ENCODE measurements at regions not wholly inside any gene's neighbourhood (a gene's known extent, or its start where the extent isn't known, plus 50 kb on each side); places are given as distances from the start of the nearest gene placed in this dataset.

DNA sequence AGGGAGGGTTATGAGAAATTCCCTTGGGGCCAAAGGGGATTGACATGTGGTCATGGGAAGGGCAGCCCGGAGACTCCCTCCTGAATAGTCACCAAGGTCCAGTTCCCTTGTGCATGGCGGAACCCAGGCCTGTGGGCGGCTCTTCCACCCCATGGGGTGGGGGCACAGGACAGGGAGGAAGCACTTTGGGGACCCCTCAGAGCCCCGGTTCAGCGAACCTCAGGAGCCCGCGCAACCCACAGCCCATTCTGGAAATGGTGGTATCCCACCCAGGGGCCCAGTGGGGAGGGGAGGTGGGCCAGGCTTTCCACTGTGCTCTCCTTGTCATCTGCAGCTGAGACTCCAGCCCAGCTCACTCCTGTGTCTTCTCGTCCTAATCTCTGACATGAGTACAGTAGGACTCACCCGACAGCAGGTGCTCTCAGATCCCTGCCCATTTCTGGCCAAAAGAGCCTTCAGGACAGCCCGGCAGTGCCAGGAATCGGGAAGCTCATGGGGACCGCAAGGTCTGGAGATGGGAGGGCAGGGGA, 255.2 kb upstream of the SFSWAP start:
- intact Hi-C loops (cut with micrococcal nuclease; ENCODE audit: unreplicated experiment) = no loop called here
- no peak for DNase-seq (ENCODE audit: low spot score)
- Histone ChIP-seq H3K9me3 (ENCODE audit: low read depth, low read length, poor library complexity, severe bottlenecking) (peaks cover 4% of the 10 kb centered on the region), H3K36me3 (ENCODE audit: insufficient read depth, low read length, poor library complexity, severe bottlenecking) (no peaks in the 10 kb centered on the region), H3K4me3 (ENCODE audit: low read depth, low read length, poor library complexity, severe bottlenecking) (no peak overlapping the region), H3K27ac (ENCODE audit: low read depth, low read length, poor library complexity, severe bottlenecking) (no peak overlapping the region), H3K27me3 (replicated peaks; ENCODE audit: insufficient read depth, low read depth, low read length, poor library complexity) (peaks cover 32% of the 10 kb centered on the region), H3K4me1 (ENCODE audit: insufficient read depth, low read length, poor library complexity, severe bottlenecking) (no peaks in the 10 kb centered on the region)
- CTCF ChIA-PET = no interaction called here
- TF ChIP-seq CTCF (conservative IDR thresholded peaks at IDR 0.05; ENCODE audit: low read depth, low read length) = no peak
- no peak for TF ChIP-seq EZH2 (IDR thresholded peaks at IDR 0.05; ENCODE audit: borderline replicate concordance, low read depth, low read length, poor library complexity, severe bottlenecking)
- POLR2A ChIA-PET (ENCODE audit: low non-redundant PET) = no interaction called here
- BruUV-seq (replicated peaks) = no TSS peak

DNA sequence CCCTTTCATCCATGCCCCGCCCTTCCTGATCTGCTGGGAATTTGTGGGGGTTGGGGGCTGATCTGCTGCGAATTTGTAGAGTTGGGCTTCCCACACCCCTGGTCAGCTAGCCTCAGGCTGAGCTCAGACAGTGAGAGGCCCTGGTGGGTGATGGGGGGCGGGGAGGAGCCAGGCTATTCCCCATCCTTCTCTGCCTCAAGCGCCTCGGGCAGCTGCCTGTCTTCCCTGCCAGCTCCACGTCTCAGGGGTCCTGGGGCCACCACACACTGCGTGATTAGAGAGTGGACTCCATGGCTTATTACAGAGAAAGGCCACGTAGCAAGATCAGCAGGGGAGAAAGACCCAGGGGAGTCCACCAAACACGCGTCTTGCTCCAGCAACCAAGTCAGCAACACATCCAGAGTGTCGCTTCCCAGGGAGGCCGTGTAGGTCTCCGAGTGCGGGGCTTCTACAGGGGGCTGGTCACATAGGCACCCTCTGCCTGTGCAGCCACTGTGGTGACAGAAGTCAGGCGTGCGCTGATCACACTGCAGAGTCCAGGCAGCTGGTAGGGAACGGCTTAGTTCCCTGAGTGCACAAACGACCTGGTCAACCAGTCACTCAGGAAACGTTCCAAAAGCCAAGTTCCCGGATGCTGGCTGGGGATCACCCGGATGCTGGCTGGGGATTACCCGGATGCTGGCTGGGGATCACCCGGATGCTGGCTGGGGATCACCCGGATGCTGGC, 254.4 kb upstream of the SFSWAP start:
- H3K9me3 ChIP-seq (ENCODE audit: low read depth, low read length, poor library complexity, severe bottlenecking) = no peaks in the 10 kb centered on the region
- BruUV-seq (replicated peaks) = no TSS peak
- no peak for DNase-seq (ENCODE audit: low spot score)
- no peaks in the 10 kb centered on the region for H3K4me1 ChIP-seq (ENCODE audit: insufficient read depth, low read length, poor library complexity, severe bottlenecking)
- intact Hi-C loops (cut with micrococcal nuclease; ENCODE audit: unreplicated experiment) = no loop called here
- CTCF ChIA-PET = no interaction called here
- POLR2A ChIA-PET (ENCODE audit: low non-redundant PET) = no interaction called here
- H3K36me3 ChIP-seq (ENCODE audit: insufficient read depth, low read length, poor library complexity, severe bottlenecking) = no peaks in the 10 kb centered on the region
- TF ChIP-seq EZH2 (IDR thresholded peaks at IDR 0.05; ENCODE audit: borderline replicate concordance, low read depth, low read length, poor library complexity, severe bottlenecking) (no peak), CTCF (conservative IDR thresholded peaks at IDR 0.05; ENCODE audit: low read depth, low read length) (no peak)
- H3K4me3 ChIP-seq (ENCODE audit: low read depth, low read length, poor library complexity, severe bottlenecking) = no peak overlapping the region
- H3K27me3 ChIP-seq (replicated peaks; ENCODE audit: insufficient read depth, low read depth, low read length, poor library complexity) = peaks cover 41% of the 10 kb centered on the region
- no peak overlapping the region for H3K27ac ChIP-seq (ENCODE audit: low read depth, low read length, poor library complexity, severe bottlenecking)

- Histone ChIP-seq H3K27ac (ENCODE audit: low read depth, low read length, poor library complexity, severe bottlenecking) (no peak overlapping the region), H3K4me1 (ENCODE audit: insufficient read depth, low read length, poor library complexity, severe bottlenecking) (no peaks in the 10 kb centered on the region), H3K9me3 (ENCODE audit: low read depth, low read length, poor library complexity, severe bottlenecking) (no peaks in the 10 kb centered on the region), H3K36me3 (ENCODE audit: insufficient read depth, low read length, poor library complexity, severe bottlenecking) (no peaks in the 10 kb centered on the region), H3K4me3 (ENCODE audit: low read depth, low read length, poor library complexity, severe bottlenecking) (no peak overlapping the region), H3K27me3 (replicated peaks; ENCODE audit: insufficient read depth, low read depth, low read length, poor library complexity) (peaks cover 46% of the 10 kb centered on the region)
- BruUV-seq (replicated peaks) = no TSS peak
- ChIA-PET POLR2A (ENCODE audit: low non-redundant PET) (no interaction called here), CTCF (no interaction called here)
- intact Hi-C loops (cut with micrococcal nuclease; ENCODE audit: unreplicated experiment) = no loop called here
- no peak for DNase-seq (ENCODE audit: low spot score)
- TF ChIP-seq CTCF (conservative IDR thresholded peaks at IDR 0.05; ENCODE audit: low read depth, low read length) (no peak), EZH2 (IDR thresholded peaks at IDR 0.05; ENCODE audit: borderline replicate concordance, low read depth, low read length, poor library complexity, severe bottlenecking) (no peak)
These were observed 253.9 kb upstream of the SFSWAP start for GRCh38 chr12:131457028-131457310.
